ENCODE measurements at regions not wholly inside any gene's neighbourhood (a gene's known extent, or its start where the extent isn't known, plus 50 kb on each side); places are given as distances from the start of the nearest gene placed in this dataset.

DNA sequence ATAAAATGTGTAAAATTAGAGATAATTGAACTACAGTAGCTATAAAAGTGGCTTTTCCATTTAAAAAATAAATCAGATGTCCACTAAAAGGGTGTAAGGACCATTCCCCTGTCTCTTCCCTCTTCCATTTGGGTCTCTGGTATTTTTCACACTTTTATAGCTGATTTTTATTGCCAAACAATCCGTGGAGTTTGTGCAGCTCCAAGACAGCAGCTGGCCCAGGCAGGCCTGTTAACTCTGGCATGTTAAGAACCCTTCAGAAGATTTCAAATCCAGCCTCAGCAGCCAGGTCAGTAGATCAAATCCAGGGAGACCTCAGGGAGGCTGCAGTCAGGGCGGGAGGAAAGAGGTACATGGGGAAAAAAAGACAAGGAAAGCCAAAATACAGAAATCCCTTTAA is 827.1 kb upstream of the FANCL start:
- TF ChIP-seq EP300 (conservative IDR thresholded peaks at IDR 0.05; ENCODE audit: poor library complexity, severe bottlenecking), result no peak
- TF ChIP-seq, protein P1, sequence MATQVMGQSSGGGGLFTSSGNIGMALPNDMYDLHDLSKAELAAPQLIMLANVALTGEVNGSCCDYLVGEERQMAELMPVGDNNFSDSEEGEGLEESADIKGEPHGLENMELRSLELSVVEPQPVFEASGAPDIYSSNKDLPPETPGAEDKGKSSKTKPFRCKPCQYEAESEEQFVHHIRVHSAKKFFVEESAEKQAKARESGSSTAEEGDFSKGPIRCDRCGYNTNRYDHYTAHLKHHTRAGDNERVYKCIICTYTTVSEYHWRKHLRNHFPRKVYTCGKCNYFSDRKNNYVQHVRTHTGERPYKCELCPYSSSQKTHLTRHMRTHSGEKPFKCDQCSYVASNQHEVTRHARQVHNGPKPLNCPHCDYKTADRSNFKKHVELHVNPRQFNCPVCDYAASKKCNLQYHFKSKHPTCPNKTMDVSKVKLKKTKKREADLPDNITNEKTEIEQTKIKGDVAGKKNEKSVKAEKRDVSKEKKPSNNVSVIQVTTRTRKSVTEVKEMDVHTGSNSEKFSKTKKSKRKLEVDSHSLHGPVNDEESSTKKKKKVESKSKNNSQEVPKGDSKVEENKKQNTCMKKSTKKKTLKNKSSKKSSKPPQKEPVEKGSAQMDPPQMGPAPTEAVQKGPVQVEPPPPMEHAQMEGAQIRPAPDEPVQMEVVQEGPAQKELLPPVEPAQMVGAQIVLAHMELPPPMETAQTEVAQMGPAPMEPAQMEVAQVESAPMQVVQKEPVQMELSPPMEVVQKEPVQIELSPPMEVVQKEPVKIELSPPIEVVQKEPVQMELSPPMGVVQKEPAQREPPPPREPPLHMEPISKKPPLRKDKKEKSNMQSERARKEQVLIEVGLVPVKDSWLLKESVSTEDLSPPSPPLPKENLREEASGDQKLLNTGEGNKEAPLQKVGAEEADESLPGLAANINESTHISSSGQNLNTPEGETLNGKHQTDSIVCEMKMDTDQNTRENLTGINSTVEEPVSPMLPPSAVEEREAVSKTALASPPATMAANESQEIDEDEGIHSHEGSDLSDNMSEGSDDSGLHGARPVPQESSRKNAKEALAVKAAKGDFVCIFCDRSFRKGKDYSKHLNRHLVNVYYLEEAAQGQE (IDR thresholded peaks at IDR 0.05; ENCODE audit: borderline replicate concordance), result no peak
- TF ChIP-seq RAD21 (conservative IDR thresholded peaks at IDR 0.05), result no peak
- TF ChIP-seq SMC3 (conservative IDR thresholded peaks at IDR 0.05; ENCODE audit: poor library complexity), result no peak
- no peak for TF ChIP-seq POLR2AphosphoS5 (IDR thresholded peaks at IDR 0.05)
- TF ChIP-seq CTCF (IDR thresholded peaks at IDR 0.05; ENCODE audit: poor library complexity, severe bottlenecking), result no peak
- TF ChIP-seq MXI1 (conservative IDR thresholded peaks at IDR 0.05; ENCODE audit: poor library complexity, severe bottlenecking), result no peak
- no peak for TF ChIP-seq EZH2 (IDR thresholded peaks at IDR 0.05; ENCODE audit: borderline replicate concordance, insufficient read depth, low read length, poor library complexity, severe bottlenecking)
- TF ChIP-seq TAF1 (IDR thresholded peaks at IDR 0.05; ENCODE audit: low read depth), result no peak
- H3K9ac ChIP-seq (ENCODE audit: low read length), result no peak overlapping the region
- H3K4me2 ChIP-seq (ENCODE audit: low read length), result no peak overlapping the region
- H3F3A ChIP-seq (ENCODE audit: insufficient read depth, low read length, poor library complexity, severe bottlenecking), result no peaks in the 10 kb centered on the region
- no peaks in the 10 kb centered on the region for H4K20me1 ChIP-seq (ENCODE audit: insufficient read depth)
- H3K4me3 ChIP-seq (ENCODE audit: low read length), result no peak overlapping the region
- no peaks in the 10 kb centered on the region for H3K27me3 ChIP-seq (ENCODE audit: insufficient read depth, low read depth, low read length)
- H2AFZ ChIP-seq (ENCODE audit: low read depth, low read length), result no peak overlapping the region
- no peaks in the 10 kb centered on the region for H3K36me3 ChIP-seq (ENCODE audit: insufficient read depth, low read length)
- no peak overlapping the region for H3K27ac ChIP-seq (ENCODE audit: low read length)
- no peaks in the 10 kb centered on the region for H3K79me2 ChIP-seq (replicated peaks; ENCODE audit: insufficient read depth, low read length)
- no peaks in the 10 kb centered on the region for H3K9me3 ChIP-seq (ENCODE audit: low read length)
- no peaks in the 10 kb centered on the region for H3K9me2 ChIP-seq (ENCODE audit: insufficient read depth, low read length)

GRCh38 chr2:59066787-59067399 is 825.8 kb upstream of the FANCL start:
- Histone ChIP-seq H3K4me2 (ENCODE audit: low read length) (no peak overlapping the region), H3F3A (ENCODE audit: insufficient read depth, low read length, poor library complexity, severe bottlenecking) (no peaks in the 10 kb centered on the region), H3K79me2 (replicated peaks; ENCODE audit: insufficient read depth, low read length) (no peaks in the 10 kb centered on the region), H3K9me2 (ENCODE audit: insufficient read depth, low read length) (no peaks in the 10 kb centered on the region), H3K9ac (ENCODE audit: low read length) (no peak overlapping the region), H3K9me3 (ENCODE audit: low read length) (no peaks in the 10 kb centered on the region), H4K20me1 (ENCODE audit: insufficient read depth) (no peaks in the 10 kb centered on the region), H3K36me3 (ENCODE audit: insufficient read depth, low read length) (no peaks in the 10 kb centered on the region), H3K4me3 (ENCODE audit: low read length) (no peak overlapping the region), H3K27me3 (ENCODE audit: insufficient read depth, low read depth, low read length) (no peaks in the 10 kb centered on the region), H2AFZ (ENCODE audit: low read depth, low read length) (no peak overlapping the region), H3K27ac (ENCODE audit: low read length) (no peak overlapping the region)
- TF ChIP-seq SMC3 (conservative IDR thresholded peaks at IDR 0.05; ENCODE audit: poor library complexity) (no peak), CTCF (IDR thresholded peaks at IDR 0.05; ENCODE audit: poor library complexity, severe bottlenecking) (no peak)
